DOHH2 (cell line): ENCODE measurements at regions not wholly inside any gene's neighbourhood (a gene's known extent, or its start where the extent isn't known, plus 50 kb on each side); places are given as distances from the start of the nearest gene placed in this dataset.

ENCODE experiments used
- EZH2phosphoT487 ChIP-seq: fragments of 200-600 bp; sonication (generic); IDR thresholded peaks from 2 replicates; pipeline ENCODE4 v1.6.1; 2017; ENCODE audit warnings: borderline replicate concordance, mild to moderate bottlenecking, antibody characterized with exemption, low read length, moderate library complexity, mixed read lengths
- TF ChIP-seq, protein P1 (sequence below): fragments of 200-600 bp; sonication (generic); IDR thresholded peaks from one replicate; pipeline ENCODE4 v1.5.1; 2014; ENCODE audit warnings: antibody characterized with exemption, mild to moderate bottlenecking, low read depth, low read length; ENCODE audit not compliant: poor library complexity, severe bottlenecking

- TF ChIP-seq, protein P1, sequence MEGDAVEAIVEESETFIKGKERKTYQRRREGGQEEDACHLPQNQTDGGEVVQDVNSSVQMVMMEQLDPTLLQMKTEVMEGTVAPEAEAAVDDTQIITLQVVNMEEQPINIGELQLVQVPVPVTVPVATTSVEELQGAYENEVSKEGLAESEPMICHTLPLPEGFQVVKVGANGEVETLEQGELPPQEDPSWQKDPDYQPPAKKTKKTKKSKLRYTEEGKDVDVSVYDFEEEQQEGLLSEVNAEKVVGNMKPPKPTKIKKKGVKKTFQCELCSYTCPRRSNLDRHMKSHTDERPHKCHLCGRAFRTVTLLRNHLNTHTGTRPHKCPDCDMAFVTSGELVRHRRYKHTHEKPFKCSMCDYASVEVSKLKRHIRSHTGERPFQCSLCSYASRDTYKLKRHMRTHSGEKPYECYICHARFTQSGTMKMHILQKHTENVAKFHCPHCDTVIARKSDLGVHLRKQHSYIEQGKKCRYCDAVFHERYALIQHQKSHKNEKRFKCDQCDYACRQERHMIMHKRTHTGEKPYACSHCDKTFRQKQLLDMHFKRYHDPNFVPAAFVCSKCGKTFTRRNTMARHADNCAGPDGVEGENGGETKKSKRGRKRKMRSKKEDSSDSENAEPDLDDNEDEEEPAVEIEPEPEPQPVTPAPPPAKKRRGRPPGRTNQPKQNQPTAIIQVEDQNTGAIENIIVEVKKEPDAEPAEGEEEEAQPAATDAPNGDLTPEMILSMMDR = no peak
- TF ChIP-seq EZH2phosphoT487 = no peak
These were observed 467.9 kb upstream of the TENM3 start for GRCh38 chr4:181775298-181775697.
